Activated CD4-positive, alpha-beta T cell treated with anti-CD3 and anti-CD28 coated beads for 36 hours (primary cell): ENCODE measurements at regions not wholly inside any gene's neighbourhood (a gene's known extent, or its start where the extent isn't known, plus 50 kb on each side); places are given as distances from the start of the nearest gene placed in this dataset.

ENCODE experiments used
- ATAC-seq: fragments of 200-7000 bp; cut with Tn5 transposase; one replicate; pipeline ENCODE4 v1.10.0; 2021; ENCODE audit warnings: mild to moderate bottlenecking, moderate library complexity
- CTCF ChIA-PET: fragments of 350-600 bp; sonication (Branson Sonifier 250); formaldehyde crosslinking; loops from one replicate; lab custom pipeline; 2021; ENCODE audit warnings: antibody characterized with exemption; lab: Charles Lee
- POLR2A ChIA-PET: fragments of 350-600 bp; sonication (Branson Sonifier 250); formaldehyde crosslinking; loops from one replicate; lab custom pipeline; 2021; ENCODE audit warnings: antibody characterized with exemption, inconsistent platforms; lab: Charles Lee
- DNase-seq: peaks from one replicate; pipeline ENCODE4 v3.0.0-alpha.2; 2020
- H3K27ac Mint-ChIP-seq: one replicate; pipeline ENCODE4 v1.8.0; 2021; ENCODE audit warnings: mixed read lengths
- H3K27me3 Mint-ChIP-seq: one replicate; pipeline ENCODE4 v1.8.0; 2021; ENCODE audit warnings: mixed read lengths
- H3K36me3 Mint-ChIP-seq: one replicate; pipeline ENCODE4 v1.8.0; 2021; ENCODE audit warnings: low read depth, mixed read lengths
- H3K4me1 Mint-ChIP-seq: one replicate; pipeline ENCODE4 v1.8.0; 2021; ENCODE audit warnings: mixed read lengths
- H3K4me3 Mint-ChIP-seq: one replicate; pipeline ENCODE4 v1.8.0; 2021; ENCODE audit warnings: mild to moderate bottlenecking, moderate library complexity, mixed read lengths
- H3K9me3 Mint-ChIP-seq: one replicate; pipeline ENCODE4 v1.8.0; 2021; ENCODE audit warnings: low read depth, mixed read lengths
- intact Hi-C, 2 experiments: fragments of 100-400 bp; cut with DNase I in 1 of 2; cut with micrococcal nuclease in 1 of 2; formaldehyde crosslinking; loops; one replicate each; pipeline versions ENCODE4 v1.14.2 to v1.15.1; 2022 to 2024; cut with DNase I, micrococcal nuclease

- no peak for DNase-seq
- ChIA-PET POLR2A (no interaction called here), CTCF (no interaction called here)
- H3K27ac Mint-ChIP-seq, result no peak overlapping the region
- peaks cover 3% of the 10 kb centered on the region for H3K9me3 Mint-ChIP-seq
- H3K27me3 Mint-ChIP-seq, result peaks cover 19% of the 10 kb centered on the region
- intact Hi-C loops, result no loop called here
- no peak for ATAC-seq
- no peak overlapping the region for H3K4me3 Mint-ChIP-seq
- H3K4me1 Mint-ChIP-seq, result no peaks in the 10 kb centered on the region
- H3K36me3 Mint-ChIP-seq, result no peaks in the 10 kb centered on the region
Observed at GRCh38 chr10:21209495-21209894, 312.4 kb upstream of the NEBL start.

GRCh38 chr10:21208666-21209316 is 311.7 kb upstream of the NEBL start:
- ChIA-PET POLR2A (no interaction called here), CTCF (no interaction called here)
- intact Hi-C loops, result no loop called here
- peaks cover 3% of the 10 kb centered on the region for H3K9me3 Mint-ChIP-seq
- no peaks in the 10 kb centered on the region for H3K4me1 Mint-ChIP-seq
- H3K27ac Mint-ChIP-seq, result no peak overlapping the region
- H3K4me3 Mint-ChIP-seq, result no peak overlapping the region
- DNase-seq, result no peak
- H3K36me3 Mint-ChIP-seq, result no peaks in the 10 kb centered on the region
- no peak for ATAC-seq
- peaks cover 15% of the 10 kb centered on the region for H3K27me3 Mint-ChIP-seq

- CTCF ChIA-PET, result no interaction called here
- no peak for DNase-seq
Observed at GRCh38 chr10:21207852-21208646, 310.9 kb upstream of the NEBL start.

GRCh38 chr10:21205328-21205727 is 308.2 kb upstream of the NEBL start:
- Mint-ChIP-seq H3K4me1 (no peaks in the 10 kb centered on the region), H3K36me3 (no peaks in the 10 kb centered on the region), H3K27ac (no peak overlapping the region), H3K4me3 (no peak overlapping the region), H3K27me3 (peaks cover 19% of the 10 kb centered on the region), H3K9me3 (peaks cover 3% of the 10 kb centered on the region)
- ChIA-PET POLR2A (no interaction called here), CTCF (interaction anchor here (1.0 kb wide), 1 partner anchor 9 kb away, joined by 3 read pairs; no protein-coding TSS in a partner anchor)
- intact Hi-C loops, result no loop called here
- ATAC-seq (no peak), DNase-seq (no peak)

More at GRCh38 chr10:21207852-21208646, 310.9 kb upstream of the NEBL start:
- POLR2A ChIA-PET, result no interaction called here
- Mint-ChIP-seq H3K9me3 (peaks cover 3% of the 10 kb centered on the region), H3K4me1 (no peaks in the 10 kb centered on the region), H3K27me3 (peaks cover 19% of the 10 kb centered on the region), H3K36me3 (no peaks in the 10 kb centered on the region), H3K4me3 (no peak overlapping the region), H3K27ac (no peak overlapping the region)
- intact Hi-C loops, result no loop called here
- no peak for ATAC-seq

GRCh38 chr10:21203473-21204107 is 306.5 kb upstream of the NEBL start:
- no peak overlapping the region for H3K4me3 Mint-ChIP-seq

GRCh38 chr10:21202776-21203462 is 305.8 kb upstream of the NEBL start:
- ChIA-PET POLR2A (no interaction called here), CTCF (interaction anchor here (1.1 kb wide), 1 partner anchor 13 kb away, joined by 3 read pairs; no protein-coding TSS in a partner anchor)
- DNase-seq (no peak), ATAC-seq (no peak)
- intact Hi-C loops, result no loop called here
- H3K36me3 Mint-ChIP-seq, result no peaks in the 10 kb centered on the region
- H3K9me3 Mint-ChIP-seq, result peaks cover 10% of the 10 kb centered on the region
- H3K4me1 Mint-ChIP-seq, result no peaks in the 10 kb centered on the region
- H3K27ac Mint-ChIP-seq, result no peak overlapping the region
- H3K27me3 Mint-ChIP-seq, result peaks cover 20% of the 10 kb centered on the region
- no peak overlapping the region for H3K4me3 Mint-ChIP-seq

More at GRCh38 chr10:21203473-21204107, 306.5 kb upstream of the NEBL start:
- peaks cover 4% of the 10 kb centered on the region for H3K9me3 Mint-ChIP-seq
- no peak for ATAC-seq
- DNase-seq, result no peak
- POLR2A ChIA-PET, result no interaction called here
- peaks cover 19% of the 10 kb centered on the region for H3K27me3 Mint-ChIP-seq
- CTCF ChIA-PET, result interaction anchor here (0.6 to 1.1 kb wide), 3 partner anchors 9 to 14 kb away, joined by 3 read pairs; no protein-coding TSS in a partner anchor
- intact Hi-C loops, result no loop called here
- no peaks in the 10 kb centered on the region for H3K36me3 Mint-ChIP-seq
- no peak overlapping the region for H3K27ac Mint-ChIP-seq
- H3K4me1 Mint-ChIP-seq, result no peaks in the 10 kb centered on the region

- Mint-ChIP-seq H3K4me3 (no peak overlapping the region), H3K36me3 (no peaks in the 10 kb centered on the region), H3K27me3 (peaks cover 23% of the 10 kb centered on the region), H3K4me1 (no peaks in the 10 kb centered on the region), H3K9me3 (peaks cover 15% of the 10 kb centered on the region), H3K27ac (no peak overlapping the region)
- CTCF ChIA-PET, result no interaction called here
- POLR2A ChIA-PET, result no interaction called here
- intact Hi-C loops, result no loop called here
- DNase-seq (no peak), ATAC-seq (no peak)
Observed at GRCh38 chr10:21199501-21199900, 302.4 kb upstream of the NEBL start.

GRCh38 chr10:21197838-21198237 is 300.7 kb upstream of the NEBL start:
- DNase-seq (no peak), ATAC-seq (no peak)
- no peaks in the 10 kb centered on the region for H3K4me1 Mint-ChIP-seq
- CTCF ChIA-PET, result no interaction called here
- H3K4me3 Mint-ChIP-seq, result no peak overlapping the region
- H3K27me3 Mint-ChIP-seq, result peaks cover 18% of the 10 kb centered on the region
- intact Hi-C loops, result no loop called here
- H3K36me3 Mint-ChIP-seq, result no peaks in the 10 kb centered on the region
- POLR2A ChIA-PET, result no interaction called here
- H3K9me3 Mint-ChIP-seq, result peaks cover 15% of the 10 kb centered on the region
- H3K27ac Mint-ChIP-seq, result no peak overlapping the region

GRCh38 chr10:21196822-21197395 is 299.8 kb upstream of the NEBL start:
- ATAC-seq (no peak), DNase-seq (no peak)
- no peaks in the 10 kb centered on the region for H3K36me3 Mint-ChIP-seq
- intact Hi-C loops, result no loop called here
- POLR2A ChIA-PET, result no interaction called here
- no peak overlapping the region for H3K4me3 Mint-ChIP-seq
- peaks cover 15% of the 10 kb centered on the region for H3K9me3 Mint-ChIP-seq
- H3K27ac Mint-ChIP-seq, result no peak overlapping the region
- H3K4me1 Mint-ChIP-seq, result no peaks in the 10 kb centered on the region
- CTCF ChIA-PET, result no interaction called here
- H3K27me3 Mint-ChIP-seq, result peaks cover 19% of the 10 kb centered on the region

- ChIA-PET CTCF (no interaction called here), POLR2A (no interaction called here)
- ATAC-seq (no peak), DNase-seq (no peak)
- Mint-ChIP-seq H3K27me3 (peaks cover 13% of the 10 kb centered on the region), H3K9me3 (peaks cover 15% of the 10 kb centered on the region), H3K27ac (no peak overlapping the region), H3K4me1 (no peaks in the 10 kb centered on the region), H3K36me3 (no peaks in the 10 kb centered on the region), H3K4me3 (no peak overlapping the region)
- intact Hi-C loops, result no loop called here
Observed at GRCh38 chr10:21195252-21195651, 298.1 kb upstream of the NEBL start.

GRCh38 chr10:21194510-21194993 is 297.4 kb upstream of the NEBL start:
- Mint-ChIP-seq H3K36me3 (no peaks in the 10 kb centered on the region), H3K4me3 (no peak overlapping the region), H3K27ac (no peak overlapping the region), H3K27me3 (peaks cover 13% of the 10 kb centered on the region), H3K9me3 (peaks cover 15% of the 10 kb centered on the region), H3K4me1 (no peaks in the 10 kb centered on the region)
- ATAC-seq, result no peak
- ChIA-PET CTCF (no interaction called here), POLR2A (no interaction called here)
- no peak for DNase-seq
- intact Hi-C loops, result no loop called here
